Endothelial cell of umbilical vein (primary cell): ENCODE measurements at regions not wholly inside any gene's neighbourhood (a gene's known extent, or its start where the extent isn't known, plus 50 kb on each side); places are given as distances from the start of the nearest gene placed in this dataset.

Experiments
- BruUV-seq: library from RNA; stranded (reverse); fragments of 400-500 nt; replicated peaks from 2 replicates; lab custom pipeline; 2021; lab: Mats Ljungman, UMichigan
- CTCF ChIA-PET: fragments of 300-600, 350-600 bp; sonication (Branson Sonifier 250); formaldehyde crosslinking; loops from one replicate; lab custom pipeline; 2021; ENCODE audit warnings: antibody characterized with exemption, inconsistent platforms; lab: Charles Lee
- POLR2A ChIA-PET: fragments of 300-600, 350-600 bp; sonication (Branson Sonifier 250); formaldehyde crosslinking; loops from one replicate; lab custom pipeline; 2021; ENCODE audit warnings: antibody characterized with exemption, inconsistent platforms; lab: Charles Lee
- DNase-seq: peaks from one replicate; pipeline ENCODE4 v3.0.0-alpha.2; 2011; ENCODE audit warnings: low read depth, low spot score
- FAIRE-seq: peaks from 2 replicates; lab custom pipeline; 2011; peaks lifted over from hg19 to GRCh38; lab: Jason Lieb, UNC
- H2AFZ ChIP-seq: 2 replicates; pipeline ENCODE4 v1.6.0; 2012; ENCODE audit warnings: low read depth, low read length, control low read depth, inconsistent platforms
- H3K27ac ChIP-seq: 2 replicates; pipeline ENCODE4 v1.5.1; 2011; ENCODE audit warnings: low read depth, mild to moderate bottlenecking, control low read depth, low read length, moderate library complexity; ENCODE audit not compliant: insufficient read depth
- H3K27me3 ChIP-seq, 2 experiments: 2 replicates each; pipeline versions ENCODE4 v1.6.0 to v1.6.1; 2011; ENCODE audit warnings: low read length in 2 of 2, mixed read lengths in 1 of 2; ENCODE audit not compliant: control insufficient read depth in 2 of 2, insufficient read depth in 2 of 2
- H3K36me3 ChIP-seq, 2 experiments: 2 replicates in 1 of 2; 3 replicates in 1 of 2; pipeline ENCODE4 v1.5.1; 2011; ENCODE audit warnings: low read length in 2 of 2, mild to moderate bottlenecking in 1 of 2, moderate library complexity in 1 of 2; ENCODE audit not compliant: control insufficient read depth in 2 of 2, insufficient read depth in 2 of 2; ENCODE audit errors: extremely low read depth in 1 of 2
- H3K4me1 ChIP-seq: 3 replicates; pipeline ENCODE4 v1.5.1; 2011; ENCODE audit warnings: mild to moderate bottlenecking, low read length; ENCODE audit not compliant: control insufficient read depth, insufficient read depth; ENCODE audit errors: extremely low read depth
- H3K4me2 ChIP-seq: 2 replicates; pipeline ENCODE4 v1.6.1; 2011; ENCODE audit warnings: low read length, control low read depth, mixed read lengths; ENCODE audit not compliant: insufficient read depth
- H3K4me3 ChIP-seq, 3 experiments: fragments of 200-600 bp in 1 of 3; sonication (generic), shearing (Covaris generic) in 1 of 3; replicated peaks in 1 of 3; 2 replicates each; pipeline ENCODE4 v1.5.1; 2011 to 2016; ENCODE audit warnings: control low read depth in 3 of 3, low read length in 3 of 3, mild to moderate bottlenecking in 2 of 3, inconsistent platforms in 1 of 3, low read depth in 1 of 3, moderate library complexity in 1 of 3; ENCODE audit not compliant: insufficient read depth in 1 of 3
- H3K79me2 ChIP-seq: 2 replicates; pipeline ENCODE4 v1.6.0; 2012; ENCODE audit warnings: low read length, inconsistent platforms; ENCODE audit not compliant: control insufficient read depth, insufficient read depth
- H3K9ac ChIP-seq: replicated peaks from 2 replicates; pipeline ENCODE3; 2011; ENCODE audit warnings: low read length, control low read depth; ENCODE audit not compliant: insufficient read depth; ENCODE audit errors: extremely low read depth
- H3K9me1 ChIP-seq: replicated peaks from 3 replicates; pipeline ENCODE4 v1.6.0; 2011; ENCODE audit warnings: mild to moderate bottlenecking, low read length; ENCODE audit not compliant: control insufficient read depth, insufficient read depth; ENCODE audit errors: extremely low read depth
- H3K9me3 ChIP-seq: replicated peaks from 2 replicates; pipeline ENCODE4 v1.5.1; 2012; ENCODE audit warnings: low read length, inconsistent platforms; ENCODE audit not compliant: control insufficient read depth, insufficient read depth
- H4K20me1 ChIP-seq: replicated peaks from 2 replicates; pipeline ENCODE3; 2011; ENCODE audit warnings: mild to moderate bottlenecking, low read length; ENCODE audit not compliant: control insufficient read depth, insufficient read depth; ENCODE audit errors: extremely low read depth
- EZH2 ChIP-seq: IDR thresholded peaks from 2 replicates; pipeline ENCODE4 v1.6.1; 2012; ENCODE audit warnings: borderline replicate concordance, low read depth, mild to moderate bottlenecking, moderate library complexity, low read length, inconsistent platforms; ENCODE audit not compliant: severe bottlenecking
- FOS ChIP-seq: IDR thresholded peaks from 2 replicates; pipeline ENCODE4 v1.6.1; 2011; ENCODE audit warnings: mild to moderate bottlenecking, low read length, moderate library complexity, borderline replicate concordance; ENCODE audit not compliant: insufficient read depth
- GATA2 ChIP-seq: IDR thresholded peaks from 2 replicates; pipeline ENCODE4 v1.7.0; 2011; ENCODE audit warnings: low read depth, mild to moderate bottlenecking, moderate library complexity, mixed read lengths, low read length; ENCODE audit not compliant: insufficient read length, insufficient read depth
- JUN ChIP-seq: IDR thresholded peaks from 2 replicates; pipeline ENCODE4 v1.6.1; 2011; ENCODE audit warnings: borderline replicate concordance, low read depth; ENCODE audit not compliant: insufficient read length, insufficient read depth
- MYC ChIP-seq: IDR thresholded peaks from one replicate; pipeline ENCODE4 v1.6.1; 2011; ENCODE audit warnings: mild to moderate bottlenecking, low read depth, low read length
- POLR2A ChIP-seq: IDR thresholded peaks from 2 replicates; pipeline ENCODE4 v1.6.1; 2012; ENCODE audit warnings: low read depth, mild to moderate bottlenecking, control low read depth, low read length
- POLR2AphosphoS5 ChIP-seq: IDR thresholded peaks from 2 replicates; pipeline ENCODE4 v1.6.1; 2012; ENCODE audit warnings: low read depth, mild to moderate bottlenecking, control low read depth, low read length, moderate library complexity; ENCODE audit not compliant: insufficient read depth
- dilution Hi-C: fragments of 300-500 bp; cut with MboI; formaldehyde crosslinking; loops from one replicate; pipeline ENCODE4 v1.15.0; 2019; ENCODE audit warnings: low sequenced_read_pairs; ENCODE audit not compliant: extremely low pct_ligation_motif_present
- intact Hi-C: fragments of 100-400 bp; cut with micrococcal nuclease; formaldehyde crosslinking; loops from one replicate; pipeline ENCODE4 v1.10.0; 2022
- TF ChIP-seq, protein P1 (sequence below), 2 donors: IDR thresholded peaks; 1 replicate in 1 of 2; 2 replicates in 1 of 2; pipeline ENCODE4 v1.5.1; 2011; ENCODE audit warnings: low read length in 2 of 2, mild to moderate bottlenecking in 2 of 2, moderate library complexity in 2 of 2, control low read depth in 1 of 2, inconsistent platforms in 1 of 2, low read depth in 1 of 2; ENCODE audit not compliant: insufficient read depth in 1 of 2; ENCODE audit errors: extremely low read depth in 1 of 2
- TF ChIP-seq, protein P2 (sequence below): IDR thresholded peaks from 2 replicates; pipeline ENCODE4 v1.6.1; 2011; ENCODE audit not compliant: insufficient read depth, insufficient read length

DNA sequence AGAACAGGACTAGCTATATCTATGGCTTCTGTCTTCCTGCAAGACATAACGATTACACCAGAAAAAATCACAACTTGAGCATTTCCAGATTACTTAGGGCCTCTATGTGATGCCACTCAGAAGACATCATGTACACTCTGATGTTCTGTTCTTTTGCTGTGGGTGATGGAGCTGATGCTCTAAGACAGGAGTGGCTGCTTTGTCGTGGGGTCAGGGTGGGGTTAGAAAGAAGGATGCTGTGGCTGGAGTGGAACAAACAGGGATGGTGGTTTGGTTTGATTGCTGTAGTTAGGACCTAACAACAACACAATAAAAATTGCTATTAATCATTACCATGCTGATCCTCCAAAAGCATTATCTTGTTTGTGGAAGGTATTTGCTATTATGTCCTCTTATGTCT, 120.3 kb upstream of the ARHGAP20 start:
- H4K20me1 ChIP-seq: no peaks in the 10 kb centered on the region
- intact Hi-C loops (loop anchor here (2.0 to 10.0 kb wide), 3 partner anchors 40 to 118 kb away; partner anchors contain the start of gene ARHGAP20), dilution Hi-C loops (no loop called here)
- ChIA-PET POLR2A (no interaction called here), CTCF (interaction anchor here (0.6 to 1.0 kb wide), 3 partner anchors 9 to 20 kb away, joined by 3 to 4 read pairs (median 4); no protein-coding TSS in a partner anchor)
- H3K27me3 ChIP-seq: no peaks in the 10 kb centered on the region
- TF ChIP-seq FOS (no peak), GATA2 (no peak), POLR2AphosphoS5 (no peak), EZH2 (no peak), JUN (no peak), MYC (no peak), POLR2A (no peak)
- TF ChIP-seq, protein P1, sequence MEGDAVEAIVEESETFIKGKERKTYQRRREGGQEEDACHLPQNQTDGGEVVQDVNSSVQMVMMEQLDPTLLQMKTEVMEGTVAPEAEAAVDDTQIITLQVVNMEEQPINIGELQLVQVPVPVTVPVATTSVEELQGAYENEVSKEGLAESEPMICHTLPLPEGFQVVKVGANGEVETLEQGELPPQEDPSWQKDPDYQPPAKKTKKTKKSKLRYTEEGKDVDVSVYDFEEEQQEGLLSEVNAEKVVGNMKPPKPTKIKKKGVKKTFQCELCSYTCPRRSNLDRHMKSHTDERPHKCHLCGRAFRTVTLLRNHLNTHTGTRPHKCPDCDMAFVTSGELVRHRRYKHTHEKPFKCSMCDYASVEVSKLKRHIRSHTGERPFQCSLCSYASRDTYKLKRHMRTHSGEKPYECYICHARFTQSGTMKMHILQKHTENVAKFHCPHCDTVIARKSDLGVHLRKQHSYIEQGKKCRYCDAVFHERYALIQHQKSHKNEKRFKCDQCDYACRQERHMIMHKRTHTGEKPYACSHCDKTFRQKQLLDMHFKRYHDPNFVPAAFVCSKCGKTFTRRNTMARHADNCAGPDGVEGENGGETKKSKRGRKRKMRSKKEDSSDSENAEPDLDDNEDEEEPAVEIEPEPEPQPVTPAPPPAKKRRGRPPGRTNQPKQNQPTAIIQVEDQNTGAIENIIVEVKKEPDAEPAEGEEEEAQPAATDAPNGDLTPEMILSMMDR (IDR thresholded peaks at IDR 0.05; ENCODE audit: extremely low read depth in 1 of 2, insufficient read depth in 1 of 2, low read depth in 1 of 2, low read length in 2 of 2): no peak
- TF ChIP-seq, protein P2, sequence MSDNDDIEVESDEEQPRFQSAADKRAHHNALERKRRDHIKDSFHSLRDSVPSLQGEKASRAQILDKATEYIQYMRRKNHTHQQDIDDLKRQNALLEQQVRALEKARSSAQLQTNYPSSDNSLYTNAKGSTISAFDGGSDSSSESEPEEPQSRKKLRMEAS: no peak
- DNase-seq: no peak
- H2AFZ ChIP-seq: peak overlapping the region; percentile 66
- peak overlapping the region; percentile 88 for H3K4me2 ChIP-seq
- H3K9ac ChIP-seq: peak overlapping the region; percentile 46
- H3K4me1 ChIP-seq: peaks cover 44% of the 10 kb centered on the region
- no peaks in the 10 kb centered on the region for H3K79me2 ChIP-seq
- FAIRE-seq: no peak
- BruUV-seq: TSS peak; percentile 93
- no peaks in the 10 kb centered on the region for H3K9me3 ChIP-seq
- H3K36me3 ChIP-seq: no peaks in the 10 kb centered on the region
- H3K4me3 ChIP-seq: no peak overlapping the region
- H3K27ac ChIP-seq: peak overlapping the region; percentile 60
- H3K9me1 ChIP-seq: no peaks in the 10 kb centered on the region
